T1000 (cell line): ENCODE measurements at regions not wholly inside any gene's neighbourhood (a gene's known extent, or its start where the extent isn't known, plus 50 kb on each side); places are given as distances from the start of the nearest gene placed in this dataset.
"Not testable (repeated sequence)": the region's sequence is repeated elsewhere in the genome, so short reads cannot be mapped to it uniquely, and the experiment has no call there.

Experiments
- DNase-seq: peaks from one replicate; lab custom pipeline; 2025; ENCODE audit warnings: mixed read lengths; lab: John Stamatoyannopoulos, UW

- no peak for DNase-seq
Measured at GRCh38 chr3:147153830-147154539, 252.4 kb downstream of the ZIC4 start.

GRCh38 chr3:147152476-147152875 is 253.9 kb downstream of the ZIC4 start:
- DNase-seq: no peak

- DNase-seq: no peak
Measured at GRCh38 chr3:147141516-147142288, 264.6 kb downstream of the ZIC4 start.

- no peak for DNase-seq
Measured at GRCh38 chr3:147139341-147139740, 267.0 kb downstream of the ZIC4 start.

- no peak for DNase-seq
Measured at GRCh38 chr3:147132168-147132567, 274.2 kb downstream of the ZIC4 start.

- no peak for DNase-seq
Measured at GRCh38 chr3:147130461-147130860, 275.9 kb downstream of the ZIC4 start.

GRCh38 chr3:147129665-147130064 is 276.7 kb downstream of the ZIC4 start:
- no peak for DNase-seq

GRCh38 chr3:147122350-147122749 is 284.0 kb downstream of the ZIC4 start:
- DNase-seq: no peak

GRCh38 chr3:147119989-147120388 is 286.4 kb downstream of the ZIC4 start:
- DNase-seq: no peak

GRCh38 chr3:147119346-147119745 is 287.0 kb downstream of the ZIC4 start:
- no peak for DNase-seq

- DNase-seq: no peak
Measured at GRCh38 chr3:147118611-147119010, 287.7 kb downstream of the ZIC4 start.

GRCh38 chr3:147117631-147118030 is 288.7 kb downstream of the ZIC4 start:
- no peak for DNase-seq

- DNase-seq: no peak
Measured at GRCh38 chr3:147113293-147114044, 292.9 kb downstream of the ZIC4 start.

- no peak for DNase-seq
Measured at GRCh38 chr3:147099076-147099475, 307.3 kb downstream of the ZIC4 start.

GRCh38 chr3:147090461-147090860 is 315.9 kb downstream of the ZIC4 start:
- no peak for DNase-seq

- DNase-seq: no peak
Measured at GRCh38 chr3:147089286-147089685, 317.1 kb downstream of the ZIC4 start.

- DNase-seq: not testable (repeated sequence)
Measured at GRCh38 chr3:147059500-147059899, 346.8 kb downstream of the ZIC4 start.

GRCh38 chr3:147049821-147050220 is 356.5 kb downstream of the ZIC4 start:
- no peak for DNase-seq

- no peak for DNase-seq
Measured at GRCh38 chr3:147049305-147049704, 357.0 kb downstream of the ZIC4 start.

GRCh38 chr3:147046916-147047315 is 359.4 kb downstream of the ZIC4 start:
- no peak for DNase-seq

- no peak for DNase-seq
Measured at GRCh38 chr3:147038481-147038880, 367.9 kb downstream of the ZIC4 start.

GRCh38 chr3:147034359-147034758 is 372.0 kb downstream of the ZIC4 start:
- no peak for DNase-seq

- no peak for DNase-seq
Measured at GRCh38 chr3:147030274-147030673, 376.1 kb downstream of the ZIC4 start.
